HEK293 (cell line): ENCODE measurements at regions not wholly inside any gene's neighbourhood (a gene's known extent, or its start where the extent isn't known, plus 50 kb on each side); places are given as distances from the start of the nearest gene placed in this dataset.

Experiments
- CTCF ChIA-PET: fragments of 350-600 bp; formaldehyde crosslinking; extraction: SDS; loops from one replicate; lab custom pipeline; 2021; ENCODE audit warnings: antibody characterized with exemption; lab: Yijun Ruan, JAX
- POLR2A ChIA-PET: fragments of 300-600 bp; formaldehyde crosslinking; extraction: SDS; loops from one replicate; lab custom pipeline; 2020; ENCODE audit warnings: antibody characterized with exemption, inconsistent platforms; lab: Yijun Ruan, JAX
- H3K27ac ChIP-seq: fragments of 200-500 bp; sonication (Bioruptor generic); 2 replicates; pipeline ENCODE4 v1.5.1; 2014; ENCODE audit warnings: low read depth, low read length, control low read depth, inconsistent platforms; ENCODE audit errors: extremely low read depth
- H3K36me3 ChIP-seq, 2 experiments: fragments of 200-500 bp in 1 of 2; sonication (Bioruptor generic) in 1 of 2; 1 replicate in 1 of 2; 2 replicates in 1 of 2; pipeline ENCODE4 v1.5.1; 2014 to 2017; ENCODE audit warnings: inconsistent platforms in 2 of 2, low read length in 2 of 2; ENCODE audit not compliant: control insufficient read depth in 2 of 2, insufficient read depth in 1 of 2
- H3K4me1 ChIP-seq: fragments of 200-500 bp; sonication (Bioruptor generic); 2 replicates; pipeline ENCODE4 v1.5.1; 2014; ENCODE audit warnings: mild to moderate bottlenecking, low read length, inconsistent platforms; ENCODE audit not compliant: control insufficient read depth, insufficient read depth
- H3K4me3 ChIP-seq: 2 replicates; pipeline ENCODE4 v1.5.1; 2011; ENCODE audit warnings: low read depth, mild to moderate bottlenecking, control low read depth, low read length, moderate library complexity
- H3K9me3 ChIP-seq: fragments of 200-500 bp; sonication (Bioruptor generic); 2 replicates; pipeline ENCODE4 v1.5.1; 2014; ENCODE audit warnings: low read depth, low read length, inconsistent platforms; ENCODE audit not compliant: control insufficient read depth, insufficient read depth
- GLI2 ChIP-seq: fragments of 450-650 bp; formaldehyde crosslinking; IDR thresholded peaks from 2 replicates; pipeline ENCODE4; 2017; ENCODE audit warnings: missing biosample characterization, missing genetic modification characterization, low read depth, borderline replicate concordance
- GLI4 ChIP-seq: fragments of 450-650 bp; formaldehyde crosslinking; IDR thresholded peaks from 2 replicates; pipeline ENCODE4 v1.5.1; 2016; ENCODE audit warnings: missing biosample characterization, missing genetic modification characterization
- GLIS1 ChIP-seq: fragments of 450-650 bp; formaldehyde crosslinking; IDR thresholded peaks from 2 replicates; pipeline ENCODE4 v1.5.1; 2016; ENCODE audit warnings: missing biosample characterization, missing genetic modification characterization
- SP3 ChIP-seq: fragments of 450-650 bp; formaldehyde crosslinking; IDR thresholded peaks from 2 replicates; pipeline ENCODE4 v1.5.1; 2016; ENCODE audit warnings: missing biosample characterization, missing genetic modification characterization
- TCF7L2 ChIP-seq: IDR thresholded peaks from 2 replicates; pipeline ENCODE4 v1.6.1; 2011; ENCODE audit warnings: low read depth, mild to moderate bottlenecking, inconsistent platforms, low read length, moderate library complexity, borderline replicate concordance
- ZNF10 ChIP-seq: fragments of 450-650 bp; formaldehyde crosslinking; IDR thresholded peaks from 2 replicates; pipeline ENCODE4 v1.5.1; 2017; ENCODE audit warnings: missing biosample characterization, missing genetic modification characterization
- ZNF133 ChIP-seq: fragments of 450-650 bp; formaldehyde crosslinking; IDR thresholded peaks from 2 replicates; pipeline ENCODE4 v1.5.1; 2016; ENCODE audit warnings: missing biosample characterization, missing genetic modification characterization
- ZNF16 ChIP-seq: fragments of 450-650 bp; formaldehyde crosslinking; IDR thresholded peaks from 2 replicates; pipeline ENCODE4 v1.5.1; 2016; ENCODE audit warnings: low read depth, missing biosample characterization, missing genetic modification characterization
- ZNF223 ChIP-seq: fragments of 450-650 bp; formaldehyde crosslinking; IDR thresholded peaks from 2 replicates; pipeline ENCODE4 v1.5.1; 2016; ENCODE audit warnings: missing biosample characterization, missing genetic modification characterization
- ZNF266 ChIP-seq: fragments of 450-650 bp; formaldehyde crosslinking; IDR thresholded peaks from 2 replicates; pipeline ENCODE4 v1.5.1; 2016; ENCODE audit warnings: missing biosample characterization, missing genetic modification characterization, low read depth
- ZNF521 ChIP-seq: fragments of 450-650 bp; formaldehyde crosslinking; IDR thresholded peaks from 2 replicates; pipeline ENCODE4 v1.5.1; 2017; ENCODE audit warnings: missing biosample characterization, mild to moderate bottlenecking, missing genetic modification characterization
- ZNF529 ChIP-seq: fragments of 450-650 bp; formaldehyde crosslinking; IDR thresholded peaks from 2 replicates; pipeline ENCODE4 v1.5.1; 2017; ENCODE audit warnings: missing genetic modification characterization, missing biosample characterization; ENCODE audit not compliant: insufficient replicate concordance
- ZNF548 ChIP-seq: fragments of 450-650 bp; formaldehyde crosslinking; IDR thresholded peaks from 2 replicates; pipeline ENCODE4 v1.5.1; 2016; ENCODE audit warnings: missing biosample characterization, missing genetic modification characterization
- ZNF558 ChIP-seq: fragments of 450-650 bp; formaldehyde crosslinking; IDR thresholded peaks from 2 replicates; pipeline ENCODE4 v1.5.1; 2016; ENCODE audit warnings: missing biosample characterization, missing genetic modification characterization
- ZNF626 ChIP-seq: fragments of 450-650 bp; sonication (Bioruptor Pico); formaldehyde crosslinking; IDR thresholded peaks from 2 replicates; pipeline ENCODE4 v1.5.1; 2018; ENCODE audit warnings: missing biosample characterization, missing genetic modification characterization, inconsistent platforms
- ZNF660 ChIP-seq: fragments of 450-650 bp; IDR thresholded peaks from 2 replicates; pipeline ENCODE4 v1.5.1; 2018; ENCODE audit warnings: missing biosample characterization, mild to moderate bottlenecking, missing genetic modification characterization
- ZNF707 ChIP-seq: fragments of 450-650 bp; formaldehyde crosslinking; IDR thresholded peaks from 2 replicates; pipeline ENCODE4 v1.5.1; 2016; ENCODE audit warnings: missing biosample characterization, missing genetic modification characterization
- ZNF791 ChIP-seq: fragments of 450-650 bp; formaldehyde crosslinking; IDR thresholded peaks from 2 replicates; pipeline ENCODE4 v1.5.1; 2016; ENCODE audit warnings: missing biosample characterization, missing genetic modification characterization
- TF ChIP-seq, protein P1 (sequence below): fragments of 450-650 bp; formaldehyde crosslinking; IDR thresholded peaks from 2 replicates; pipeline ENCODE4 v1.5.1; 2016; ENCODE audit warnings: missing biosample characterization, missing genetic modification characterization
- TF ChIP-seq, protein P2 (sequence below): fragments of 450-650 bp; formaldehyde crosslinking; IDR thresholded peaks from 2 replicates; pipeline ENCODE4 v1.5.1; 2016; ENCODE audit warnings: missing biosample characterization, missing genetic modification characterization
- TF ChIP-seq, protein P3 (sequence below): fragments of 450-650 bp; formaldehyde crosslinking; IDR thresholded peaks from 2 replicates; pipeline ENCODE4 v1.5.1; 2016; ENCODE audit warnings: missing biosample characterization, missing genetic modification characterization
- TF ChIP-seq, protein P4 (sequence below): fragments of 450-650 bp; IDR thresholded peaks from 2 replicates; pipeline ENCODE4 v1.5.1; 2018; ENCODE audit warnings: missing biosample characterization, mild to moderate bottlenecking, missing genetic modification characterization
- TF ChIP-seq, protein P5 (sequence below): fragments of 450-650 bp; formaldehyde crosslinking; IDR thresholded peaks from 2 replicates; pipeline ENCODE4 v1.5.1; 2016; ENCODE audit warnings: missing biosample characterization, missing genetic modification characterization

DNA sequence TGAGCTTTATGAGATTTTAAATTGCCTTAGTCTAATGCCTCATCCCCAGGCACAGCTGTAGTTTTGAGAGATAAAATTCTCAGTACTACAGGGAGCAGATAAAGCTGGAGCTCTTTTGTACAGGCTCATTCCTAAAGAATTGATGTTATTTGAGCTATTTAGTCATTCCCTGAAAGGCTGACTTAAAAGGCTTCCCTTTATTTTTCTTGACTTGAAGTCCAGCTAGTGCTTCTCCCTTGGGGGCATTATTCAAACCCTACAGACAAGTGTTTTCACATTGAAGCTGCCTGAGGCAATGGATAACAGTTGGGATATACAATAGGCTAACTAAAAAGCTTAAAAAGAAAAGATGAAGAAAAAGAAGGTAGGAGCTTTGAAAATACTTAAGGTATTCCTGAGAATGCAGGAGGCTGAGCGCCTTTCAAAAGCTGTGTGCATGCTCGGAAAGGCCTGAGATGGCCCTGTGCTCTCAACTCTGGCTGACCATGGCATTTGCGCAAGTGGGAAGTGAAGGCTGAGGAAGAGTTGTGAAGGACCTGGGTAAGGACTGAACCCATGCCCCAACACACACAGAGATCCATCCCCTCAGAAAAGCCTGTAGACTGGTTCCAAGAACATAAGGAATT lies 315.1 kb downstream of the SMOC2 start:
- Histone ChIP-seq H3K4me1 (no peaks in the 10 kb centered on the region), H3K9me3 (no peaks in the 10 kb centered on the region), H3K27ac (no peak overlapping the region), H3K4me3 (no peak overlapping the region), H3K36me3 (no peaks in the 10 kb centered on the region)
- ChIA-PET CTCF (interaction anchor here (1.3 kb wide), 1 partner anchor 67 kb away, joined by 3 read pairs; no protein-coding TSS in a partner anchor), POLR2A (no interaction called here)
- TF ChIP-seq ZNF626 (tag by site-specific recombination), result no peak
- no peak for TF ChIP-seq ZNF791 (tag by site-specific recombination)
- TF ChIP-seq ZNF133, result no peak
- TF ChIP-seq, protein P1, sequence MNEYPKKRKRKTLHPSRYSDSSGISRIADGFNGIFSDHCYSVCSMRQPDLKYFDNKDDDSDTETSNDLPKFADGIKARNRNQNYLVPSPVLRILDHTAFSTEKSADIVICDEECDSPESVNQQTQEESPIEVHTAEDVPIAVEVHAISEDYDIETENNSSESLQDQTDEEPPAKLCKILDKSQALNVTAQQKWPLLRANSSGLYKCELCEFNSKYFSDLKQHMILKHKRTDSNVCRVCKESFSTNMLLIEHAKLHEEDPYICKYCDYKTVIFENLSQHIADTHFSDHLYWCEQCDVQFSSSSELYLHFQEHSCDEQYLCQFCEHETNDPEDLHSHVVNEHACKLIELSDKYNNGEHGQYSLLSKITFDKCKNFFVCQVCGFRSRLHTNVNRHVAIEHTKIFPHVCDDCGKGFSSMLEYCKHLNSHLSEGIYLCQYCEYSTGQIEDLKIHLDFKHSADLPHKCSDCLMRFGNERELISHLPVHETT (tag by site-specific recombination), result no peak
- no peak for TF ChIP-seq ZNF521 (tag by site-specific recombination)

DNA sequence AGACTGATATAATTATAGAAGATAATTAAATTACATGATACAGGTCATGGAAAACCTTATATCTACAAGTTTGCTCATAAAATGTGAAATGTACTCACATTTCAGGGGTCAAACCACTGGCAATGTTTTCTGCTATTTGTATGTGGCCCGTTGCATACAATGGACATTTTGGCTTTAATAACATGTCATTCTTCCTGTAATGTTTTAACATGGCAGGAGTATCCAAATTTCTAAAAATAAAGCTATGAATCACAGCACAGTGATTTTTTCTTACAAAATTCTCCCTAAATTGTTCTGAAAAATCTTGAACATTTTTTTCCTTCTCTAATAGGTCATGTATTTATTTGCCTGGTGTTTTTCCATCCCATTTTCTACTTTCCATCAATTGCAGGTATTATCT lies 305.7 kb downstream of the SMOC2 start:
- POLR2A ChIA-PET, result no interaction called here
- CTCF ChIA-PET, result interaction anchor here (0.6 to 1.1 kb wide), 3 partner anchors 14 to 114 kb away, joined by 3 to 7 read pairs (median 3); no protein-coding TSS in a partner anchor
- H3K27ac ChIP-seq, result no peak overlapping the region
- no peaks in the 10 kb centered on the region for H3K9me3 ChIP-seq
- TF ChIP-seq SP3 (tag by site-specific recombination) (no peak), GLIS1 (tag by site-specific recombination) (no peak), TCF7L2 (no peak), ZNF16 (tag by site-specific recombination) (no peak), GLI4 (tag by site-specific recombination) (no peak), ZNF266 (tag by site-specific recombination) (no peak), ZNF529 (no peak), ZNF223 (no peak), ZNF707 (tag by site-specific recombination) (no peak), ZNF660 (tag by site-specific recombination) (no peak), ZNF548 (tag by site-specific recombination) (no peak), ZNF558 (tag by site-specific recombination) (no peak), GLI2 (tag by site-specific recombination) (no peak), ZNF10 (tag by site-specific recombination) (no peak)
- TF ChIP-seq, protein P2, sequence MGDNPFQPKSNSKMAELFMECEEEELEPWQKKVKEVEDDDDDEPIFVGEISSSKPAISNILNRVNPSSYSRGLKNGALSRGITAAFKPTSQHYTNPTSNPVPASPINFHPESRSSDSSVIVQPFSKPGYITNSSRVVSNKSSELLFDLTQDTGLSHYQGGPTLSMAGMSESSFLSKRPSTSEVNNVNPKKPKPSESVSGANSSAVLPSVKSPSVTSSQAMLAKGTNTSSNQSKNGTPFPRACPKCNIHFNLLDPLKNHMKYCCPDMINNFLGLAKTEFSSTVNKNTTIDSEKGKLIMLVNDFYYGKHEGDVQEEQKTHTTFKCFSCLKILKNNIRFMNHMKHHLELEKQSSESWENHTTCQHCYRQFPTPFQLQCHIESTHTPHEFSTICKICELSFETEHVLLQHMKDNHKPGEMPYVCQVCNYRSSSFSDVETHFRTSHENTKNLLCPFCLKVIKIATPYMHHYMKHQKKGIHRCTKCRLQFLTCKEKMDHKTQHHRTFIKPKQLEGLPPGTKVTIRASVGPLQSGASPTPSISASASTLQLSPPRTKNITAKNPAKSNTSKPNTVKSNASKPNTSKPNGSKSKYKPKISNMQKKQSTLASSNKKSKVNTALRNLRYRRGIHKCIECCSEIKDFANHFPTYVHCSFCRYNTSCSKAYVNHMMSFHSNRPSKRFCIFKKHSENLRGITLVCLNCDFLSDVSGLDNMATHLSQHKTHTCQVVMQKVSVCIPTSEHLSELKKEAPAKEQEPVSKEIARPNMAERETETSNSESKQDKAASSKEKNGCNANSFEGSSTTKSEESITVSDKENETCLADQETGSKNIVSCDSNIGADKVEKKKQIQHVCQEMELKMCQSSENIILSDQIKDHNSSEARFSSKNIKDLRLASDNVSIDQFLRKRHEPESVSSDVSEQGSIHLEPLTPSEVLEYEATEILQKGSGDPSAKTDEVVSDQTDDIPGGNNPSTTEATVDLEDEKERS (tag by site-specific recombination), result no peak
- TF ChIP-seq, protein P3, sequence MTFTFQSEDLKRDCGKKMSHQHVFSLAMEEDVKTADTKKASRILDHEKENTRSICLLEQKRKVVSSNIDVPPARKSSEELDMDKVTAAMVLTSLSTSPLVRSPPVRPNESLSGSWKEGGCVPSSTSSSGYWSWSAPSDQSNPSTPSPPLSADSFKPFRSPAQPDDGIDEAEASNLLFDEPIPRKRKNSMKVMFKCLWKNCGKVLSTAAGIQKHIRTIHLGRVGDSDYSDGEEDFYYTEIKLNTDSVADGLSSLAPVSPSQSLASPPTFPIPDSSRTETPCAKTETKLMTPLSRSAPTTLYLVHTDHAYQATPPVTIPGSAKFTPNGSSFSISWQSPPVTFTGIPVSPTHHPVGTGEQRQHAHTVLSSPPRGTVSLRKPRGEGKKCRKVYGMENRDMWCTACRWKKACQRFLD (tag by site-specific recombination), result no peak
- TF ChIP-seq, protein P4, sequence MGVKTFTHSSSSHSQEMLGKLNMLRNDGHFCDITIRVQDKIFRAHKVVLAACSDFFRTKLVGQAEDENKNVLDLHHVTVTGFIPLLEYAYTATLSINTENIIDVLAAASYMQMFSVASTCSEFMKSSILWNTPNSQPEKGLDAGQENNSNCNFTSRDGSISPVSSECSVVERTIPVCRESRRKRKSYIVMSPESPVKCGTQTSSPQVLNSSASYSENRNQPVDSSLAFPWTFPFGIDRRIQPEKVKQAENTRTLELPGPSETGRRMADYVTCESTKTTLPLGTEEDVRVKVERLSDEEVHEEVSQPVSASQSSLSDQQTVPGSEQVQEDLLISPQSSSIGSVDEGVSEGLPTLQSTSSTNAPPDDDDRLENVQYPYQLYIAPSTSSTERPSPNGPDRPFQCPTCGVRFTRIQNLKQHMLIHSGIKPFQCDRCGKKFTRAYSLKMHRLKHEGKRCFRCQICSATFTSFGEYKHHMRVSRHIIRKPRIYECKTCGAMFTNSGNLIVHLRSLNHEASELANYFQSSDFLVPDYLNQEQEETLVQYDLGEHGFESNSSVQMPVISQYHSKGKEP (tag by site-specific recombination), result no peak
- TF ChIP-seq, protein P5, sequence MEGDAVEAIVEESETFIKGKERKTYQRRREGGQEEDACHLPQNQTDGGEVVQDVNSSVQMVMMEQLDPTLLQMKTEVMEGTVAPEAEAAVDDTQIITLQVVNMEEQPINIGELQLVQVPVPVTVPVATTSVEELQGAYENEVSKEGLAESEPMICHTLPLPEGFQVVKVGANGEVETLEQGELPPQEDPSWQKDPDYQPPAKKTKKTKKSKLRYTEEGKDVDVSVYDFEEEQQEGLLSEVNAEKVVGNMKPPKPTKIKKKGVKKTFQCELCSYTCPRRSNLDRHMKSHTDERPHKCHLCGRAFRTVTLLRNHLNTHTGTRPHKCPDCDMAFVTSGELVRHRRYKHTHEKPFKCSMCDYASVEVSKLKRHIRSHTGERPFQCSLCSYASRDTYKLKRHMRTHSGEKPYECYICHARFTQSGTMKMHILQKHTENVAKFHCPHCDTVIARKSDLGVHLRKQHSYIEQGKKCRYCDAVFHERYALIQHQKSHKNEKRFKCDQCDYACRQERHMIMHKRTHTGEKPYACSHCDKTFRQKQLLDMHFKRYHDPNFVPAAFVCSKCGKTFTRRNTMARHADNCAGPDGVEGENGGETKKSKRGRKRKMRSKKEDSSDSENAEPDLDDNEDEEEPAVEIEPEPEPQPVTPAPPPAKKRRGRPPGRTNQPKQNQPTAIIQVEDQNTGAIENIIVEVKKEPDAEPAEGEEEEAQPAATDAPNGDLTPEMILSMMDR, result no peak
- H3K4me3 ChIP-seq, result no peak overlapping the region
- no peaks in the 10 kb centered on the region for H3K4me1 ChIP-seq
- H3K36me3 ChIP-seq, result no peaks in the 10 kb centered on the region
